Transverse colon (tissue), 4 donors: ENCODE measurements at regions not wholly inside any gene's neighbourhood (a gene's known extent, or its start where the extent isn't known, plus 50 kb on each side); places are given as distances from the start of the nearest gene placed in this dataset.

Experiments used
- DNase-seq: peaks from one replicate; pipeline ENCODE4 v3.0.0-alpha.2; 2019
- H3K27ac ChIP-seq, 4 donors: fragments of 200-600 bp; sonication (generic); 2 replicates each; pipeline ENCODE4 v1.5.1; 2016 to 2018; ENCODE audit warnings: inconsistent platforms in 4 of 4
- H3K27me3 ChIP-seq: fragments of 200-600 bp; sonication (generic); 2 replicates; pipeline ENCODE4 v1.5.1; 2017; ENCODE audit warnings: inconsistent platforms
- H3K36me3 ChIP-seq, 4 donors: fragments of 200-600 bp; sonication (generic); 2 replicates each; pipeline ENCODE4 v1.5.1; 2017 to 2019; ENCODE audit warnings: inconsistent platforms in 4 of 4
- H3K4me1 ChIP-seq, 4 donors: fragments of 200-600 bp; sonication (generic); 2 replicates each; pipeline ENCODE4 v1.5.1; 2017 to 2020; ENCODE audit warnings: inconsistent platforms in 4 of 4
- H3K4me3 ChIP-seq, 4 donors: fragments of 200-600 bp; sonication (generic); 1 replicate in 1 of 4; 2 replicates in 3 of 4; pipeline versions ENCODE4 v1.5.1 to v1.6.1; 2017 to 2019; ENCODE audit warnings: inconsistent platforms in 4 of 4
- H3K9me3 ChIP-seq, 2 donors: fragments of 200-600 bp; sonication (generic); 2 replicates each; pipeline ENCODE4 v1.5.1; 2017 to 2019; ENCODE audit warnings: inconsistent platforms in 2 of 2
- CTCF ChIP-seq, 5 experiments: fragments of 200-600 bp in 3 of 5; fragments of 450-650 bp in 2 of 5; sonication (generic) in 3 of 5; IDR thresholded peaks; 1 replicate in 2 of 5; 2 replicates in 3 of 5; pipeline ENCODE4 v1.5.1; 2016 to 2017; ENCODE audit warnings: antibody characterized with exemption in 5 of 5, inconsistent platforms in 3 of 5, mild to moderate bottlenecking in 2 of 5, moderate library complexity in 1 of 5
- EP300 ChIP-seq: sonication (generic); formaldehyde crosslinking; IDR thresholded peaks from one replicate; pipeline ENCODE4 v1.6.1; 2017; ENCODE audit warnings: antibody characterized with exemption, low read depth
- POLR2A ChIP-seq: fragments of 450-650 bp; IDR thresholded peaks from one replicate; pipeline ENCODE4 v1.6.1; 2016; ENCODE audit warnings: antibody characterized with exemption, mild to moderate bottlenecking, moderate library complexity
- POLR2AphosphoS5 ChIP-seq, 3 donors: sonication (generic); formaldehyde crosslinking; IDR thresholded peaks; one replicate each; pipeline ENCODE4 v1.6.1; 2016; ENCODE audit warnings: antibody characterized with exemption in 3 of 3
- WGBS, 2 donors: methylation state at CpG; one replicate each; pipeline ENCODE4 v1.1.5; 2018; ENCODE audit warnings: low coverage in 1 of 2; 5-methylcytosine and 5-hydroxymethylcytosine counted together
- in situ Hi-C, 4 donors: fragments of 200-750 bp; cut with MboI; loops; one replicate each; pipeline versions ENCODE4 v1.15.0 to v1.15.1; 2017; ENCODE audit warnings: low sequenced_read_pairs in 3 of 4, low pct_ligation_motif_present in 1 of 4, low pct_unique_long_range_greater_than_20kb in 1 of 4
- intact Hi-C: fragments of 100-400 bp; cut with DNase I; formaldehyde crosslinking; loops from one replicate; pipeline ENCODE4 v1.15.1; 2023; ENCODE audit warnings: low total_unique reads

- Histone ChIP-seq H3K27ac (no peak overlapping the region), H3K9me3 (no peaks in the 10 kb centered on the region), H3K4me3 (no peak overlapping the region), H3K4me1 (no peaks in the 10 kb centered on the region), H3K27me3 (no peaks in the 10 kb centered on the region), H3K36me3 (no peaks in the 10 kb centered on the region)
- TF ChIP-seq POLR2AphosphoS5 (IDR thresholded peaks at IDR 0.05) (no peak), POLR2A (no peak), EP300 (no peak), CTCF (IDR thresholded peaks at IDR 0.05) (no peak)
- in situ Hi-C loops, result no loop called here
- WGBS, 2 donors, result 70 to 78% methylated on average over 9 to 11 of the region's 11 CpGs
- intact Hi-C loops, result no loop called here
- DNase-seq, result no peak
Measured at GRCh38 chr11:116601814-116602636, 170.8 kb downstream of the BUD13 start.

GRCh38 chr11:116600930-116601329 lies 171.9 kb downstream of the BUD13 start:
- in situ Hi-C loops, result no loop called here
- H3K9me3 ChIP-seq, result no peaks in the 10 kb centered on the region
- H3K27ac ChIP-seq, result no peak overlapping the region
- H3K4me1 ChIP-seq, result no peaks in the 10 kb centered on the region
- no peak for TF ChIP-seq CTCF (IDR thresholded peaks at IDR 0.05)
- TF ChIP-seq POLR2A, result no peak
- TF ChIP-seq POLR2AphosphoS5 (IDR thresholded peaks at IDR 0.05), result no peak
- no peak for TF ChIP-seq EP300
- no peaks in the 10 kb centered on the region for H3K27me3 ChIP-seq
- no peaks in the 10 kb centered on the region for H3K36me3 ChIP-seq
- no peak overlapping the region for H3K4me3 ChIP-seq
- intact Hi-C loops, result no loop called here
- WGBS, 2 donors, result 61% methylated on average over 4 of the region's 4 CpGs; no CpG with 5 or more reads in 1 of the 2 donors
- DNase-seq, result no peak

GRCh38 chr11:116598556-116598955 lies 174.2 kb downstream of the BUD13 start:
- WGBS, 2 donors, result 66% methylated on average over 3 of the region's 3 CpGs; no CpG with 5 or more reads in 1 of the 2 donors
- Histone ChIP-seq H3K4me3 (no peak overlapping the region), H3K9me3 (no peaks in the 10 kb centered on the region), H3K36me3 (no peaks in the 10 kb centered on the region), H3K27me3 (peaks cover 3% of the 10 kb centered on the region), H3K27ac (no peak overlapping the region), H3K4me1 (no peaks in the 10 kb centered on the region)
- in situ Hi-C loops, result no loop called here
- intact Hi-C loops, result no loop called here
- DNase-seq, result no peak
- TF ChIP-seq POLR2AphosphoS5 (IDR thresholded peaks at IDR 0.05) (no peak), CTCF (IDR thresholded peaks at IDR 0.05) (no peak), POLR2A (no peak), EP300 (no peak)

- in situ Hi-C loops (no loop called here), intact Hi-C loops (no loop called here)
- 50 to 72% methylated on average over 1 to 6 of the region's 6 CpGs for WGBS, 2 donors
- Histone ChIP-seq H3K4me1 (no peaks in the 10 kb centered on the region), H3K36me3 (no peaks in the 10 kb centered on the region), H3K9me3 (no peaks in the 10 kb centered on the region), H3K27ac (no peak overlapping the region), H3K27me3 (peaks cover 3% of the 10 kb centered on the region), H3K4me3 (no peak overlapping the region)
- no peak for DNase-seq
- no peak for TF ChIP-seq CTCF (IDR thresholded peaks at IDR 0.05)
- no peak for TF ChIP-seq EP300
- no peak for TF ChIP-seq POLR2A
- TF ChIP-seq POLR2AphosphoS5 (IDR thresholded peaks at IDR 0.05), result no peak
Measured at GRCh38 chr11:116598036-116598435, 174.8 kb downstream of the BUD13 start.
